Liver (tissue), 8 donors: ENCODE measurements at regions not wholly inside any gene's neighbourhood (a gene's known extent, or its start where the extent isn't known, plus 50 kb on each side); places are given as distances from the start of the nearest gene placed in this dataset.
A peak's percentile ranks its signal among the peaks of the same experiment; 100 is the strongest.

Experiments
- DNase-seq: peaks from one replicate; pipeline ENCODE4 v3.0.0-alpha.2; 2017; ENCODE audit warnings: low spot score
- H3K27ac ChIP-seq, 2 donors: one replicate each; pipeline ENCODE4 v1.7.0; 2013; ENCODE audit warnings: inconsistent platforms in 2 of 2, low read length in 2 of 2, control low read depth in 1 of 2, low read depth in 1 of 2, mild to moderate bottlenecking in 1 of 2
- H3K27me3 ChIP-seq, 4 donors: one replicate each; pipeline versions ENCODE4 v1.6.1 to v1.7.0; 2013; ENCODE audit warnings: low read length in 3 of 4, inconsistent platforms in 1 of 4, mild to moderate bottlenecking in 1 of 4, moderate library complexity in 1 of 4; ENCODE audit not compliant: control insufficient read depth in 4 of 4, insufficient read depth in 4 of 4
- H3K36me3 ChIP-seq, 4 donors: one replicate each; pipeline versions ENCODE4 v1.6.1 to v1.7.0; 2013; ENCODE audit warnings: low read length in 3 of 4, mild to moderate bottlenecking in 3 of 4, low read depth in 1 of 4, moderate library complexity in 1 of 4; ENCODE audit not compliant: control insufficient read depth in 4 of 4, insufficient read depth in 3 of 4
- H3K4me1 ChIP-seq, 4 donors: one replicate each; pipeline versions ENCODE4 v1.6.1 to v1.7.0; 2013; ENCODE audit warnings: low read length in 3 of 4, mild to moderate bottlenecking in 3 of 4, moderate library complexity in 1 of 4; ENCODE audit not compliant: control insufficient read depth in 4 of 4, insufficient read depth in 4 of 4
- H3K4me3 ChIP-seq, 3 donors: one replicate each; pipeline versions ENCODE4 v1.6.1 to v1.7.0; 2013; ENCODE audit warnings: low read length in 3 of 3, control low read depth in 1 of 3, low read depth in 1 of 3, mild to moderate bottlenecking in 1 of 3
- H3K9ac ChIP-seq, 2 donors: one replicate each; pipeline ENCODE4 v1.7.0; 2013; ENCODE audit warnings: low read length in 2 of 2, mild to moderate bottlenecking in 2 of 2, moderate library complexity in 2 of 2, control low read depth in 1 of 2, low read depth in 1 of 2
- H3K9me3 ChIP-seq, 4 donors: one replicate each; pipeline versions ENCODE4 v1.6.1 to v1.7.0; 2013; ENCODE audit warnings: low read length in 3 of 4; ENCODE audit not compliant: control insufficient read depth in 4 of 4
- CTCF ChIP-seq: fragments of 150-350 bp; IDR thresholded peaks from 2 replicates; pipeline ENCODE4 v1.5.1; 2017; ENCODE audit warnings: improper control_type of control experiment, low read depth, low read length; ENCODE audit not compliant: missing input control
- EGR1 ChIP-seq, 2 donors: IDR thresholded peaks; 2 replicates each; pipeline ENCODE4 v1.6.1; 2016 to 2018; ENCODE audit warnings: antibody characterized with exemption in 2 of 2, low read depth in 2 of 2
- FOXA1 ChIP-seq: IDR thresholded peaks from 2 replicates; pipeline ENCODE4 v1.6.1; 2016; ENCODE audit warnings: antibody characterized with exemption
- FOXA2 ChIP-seq: IDR thresholded peaks from 2 replicates; pipeline ENCODE4 v1.6.1; 2016; ENCODE audit warnings: antibody characterized with exemption
- GABPA ChIP-seq, 2 donors: IDR thresholded peaks in 1 of 2; conservative IDR thresholded peaks in 1 of 2; 2 replicates each; pipeline ENCODE4 v1.6.1; 2016; ENCODE audit warnings: antibody characterized with exemption in 2 of 2, mild to moderate bottlenecking in 1 of 2, moderate library complexity in 1 of 2
- HNF4A ChIP-seq, 2 donors: conservative IDR thresholded peaks; 2 replicates each; pipeline ENCODE4 v1.6.1; 2016; ENCODE audit warnings: antibody characterized with exemption in 2 of 2, mild to moderate bottlenecking in 2 of 2
- HNF4G ChIP-seq: IDR thresholded peaks from 2 replicates; pipeline ENCODE4 v1.6.1; 2016; ENCODE audit warnings: antibody characterized with exemption
- RXRA ChIP-seq, 2 donors: IDR thresholded peaks; 2 replicates each; pipeline ENCODE4 v1.6.1; 2017 to 2018; ENCODE audit warnings: antibody characterized with exemption in 2 of 2, mild to moderate bottlenecking in 1 of 2
- SP1 ChIP-seq: IDR thresholded peaks from 2 replicates; pipeline ENCODE4 v1.6.1; 2018; ENCODE audit warnings: antibody characterized with exemption, mild to moderate bottlenecking
- YY1 ChIP-seq: IDR thresholded peaks from 2 replicates; pipeline ENCODE4 v1.6.1; 2016; ENCODE audit warnings: antibody characterized with exemption, mild to moderate bottlenecking
- WGBS: extraction: QIAGEN DNeasy Blood & Tissue Kit; methylation state at CpG from one replicate; pipeline ENCODE4 v1.1.7; 2013; 5-methylcytosine and 5-hydroxymethylcytosine counted together
- TF ChIP-seq, protein P1 (sequence below): IDR thresholded peaks from 2 replicates; pipeline ENCODE4 v1.6.1; 2016; ENCODE audit warnings: antibody characterized with exemption
- TF ChIP-seq, protein P2 (sequence below): IDR thresholded peaks from 2 replicates; pipeline ENCODE4 v1.6.1; 2016; ENCODE audit warnings: antibody characterized with exemption, mild to moderate bottlenecking
- TF ChIP-seq, protein P3 (sequence below): IDR thresholded peaks from 2 replicates; pipeline ENCODE4 v1.6.1; 2016; ENCODE audit warnings: antibody characterized with exemption
- donor health status: healthy.
- donor health status: healthy.
- donor health status: healthy.
- donor health status: healthy.
- donor health status: healthy.

DNA sequence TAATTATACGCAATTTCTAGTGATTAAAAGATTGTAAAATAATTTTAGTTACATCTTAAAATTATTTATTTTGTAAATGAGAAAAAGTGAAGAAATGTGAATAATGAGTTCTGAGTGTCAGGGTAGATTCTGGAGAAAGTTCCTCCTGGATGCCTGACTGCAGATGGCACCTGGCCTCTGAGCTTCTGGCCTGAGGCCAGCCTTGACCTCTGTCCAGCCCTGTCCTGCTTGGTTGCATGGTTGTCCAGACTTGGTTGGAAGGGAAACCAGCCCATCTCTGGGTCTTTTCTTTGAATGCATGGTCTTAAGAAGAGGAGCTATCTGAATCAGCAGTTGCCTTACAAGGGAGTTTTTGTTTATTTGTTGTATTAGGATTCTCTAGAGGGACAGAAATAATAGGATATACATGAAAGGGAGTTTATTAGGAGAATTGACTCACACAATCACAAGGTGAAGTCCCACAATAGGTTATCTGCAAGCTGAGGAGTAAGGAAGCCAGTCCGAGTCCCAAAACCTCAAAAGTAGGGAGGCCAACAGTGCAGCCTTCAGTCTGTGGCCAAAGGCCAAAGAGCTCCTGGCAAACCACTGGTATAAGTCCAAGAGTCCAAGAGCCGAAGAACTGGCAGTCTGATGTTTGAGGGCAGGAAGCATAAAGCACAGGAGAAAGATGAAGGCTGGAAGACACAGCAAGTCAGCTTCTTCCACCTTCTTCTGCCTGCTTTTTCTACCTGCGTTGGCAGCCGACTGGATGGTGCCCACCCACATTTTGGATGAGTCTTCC lies 385.8 kb downstream of the ZNF536 start:
- no peak for TF ChIP-seq FOXA1
- TF ChIP-seq GABPA (IDR thresholded peaks at IDR 0.05 in 1 of 2, conservative IDR thresholded peaks at IDR 0.05 in 1 of 2): no peak
- TF ChIP-seq HNF4A (conservative IDR thresholded peaks at IDR 0.05): peak; percentile 76 to 86
- TF ChIP-seq YY1: no peak
- TF ChIP-seq RXRA (IDR thresholded peaks at IDR 0.05): no peak
- TF ChIP-seq, protein P1, sequence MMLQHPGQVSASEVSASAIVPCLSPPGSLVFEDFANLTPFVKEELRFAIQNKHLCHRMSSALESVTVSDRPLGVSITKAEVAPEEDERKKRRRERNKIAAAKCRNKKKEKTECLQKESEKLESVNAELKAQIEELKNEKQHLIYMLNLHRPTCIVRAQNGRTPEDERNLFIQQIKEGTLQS: no peak
- 69% methylated on average over 5 of the region's 5 CpGs for WGBS

GRCh38 chr19:30757104-30757836 lies 385.1 kb downstream of the ZNF536 start:
- Histone ChIP-seq H3K4me1 (peaks cover 0 to 8% (median 0%) of the 10 kb centered on the region in 4 donors), H3K36me3 (no peaks in the 10 kb centered on the region), H3K27me3 (peaks cover 0 to 3% (median 0%) of the 10 kb centered on the region in 4 donors), H3K9me3 (no peaks in the 10 kb centered on the region), H3K27ac (no peak overlapping the region), H3K9ac (no peak overlapping the region), H3K4me3 (no peak overlapping the region)
- no peak for DNase-seq
- WGBS: 66% methylated on average over 10 of the region's 10 CpGs
- no peak for TF ChIP-seq FOXA1
- no peak for TF ChIP-seq HNF4G
- no peak for TF ChIP-seq FOXA2
- no peak for TF ChIP-seq GABPA (IDR thresholded peaks at IDR 0.05 in 1 of 2, conservative IDR thresholded peaks at IDR 0.05 in 1 of 2)

More for the DNA sequence above, 385.8 kb downstream of the ZNF536 start:
- H3K36me3 ChIP-seq: no peaks in the 10 kb centered on the region
- no peak overlapping the region for H3K4me3 ChIP-seq
- peaks cover 0 to 3% (median 0%) of the 10 kb centered on the region in 4 donors for H3K27me3 ChIP-seq
- H3K9ac ChIP-seq: no peak overlapping the region
- H3K4me1 ChIP-seq: peaks cover 0 to 8% (median 0%) of the 10 kb centered on the region in 4 donors
- H3K27ac ChIP-seq: no peak overlapping the region
- DNase-seq: no peak
- no peaks in the 10 kb centered on the region for H3K9me3 ChIP-seq

- Histone ChIP-seq H3K36me3 (no peaks in the 10 kb centered on the region), H3K27me3 (peaks cover 0 to 3% (median 0%) of the 10 kb centered on the region in 4 donors), H3K9me3 (peaks cover 0 to 5% (median 2%) of the 10 kb centered on the region in 4 donors), H3K4me3 (no peak overlapping the region), H3K9ac (no peak overlapping the region), H3K27ac (no peak overlapping the region), H3K4me1 (peaks cover 0 to 8% (median 0%) of the 10 kb centered on the region in 4 donors)
- TF ChIP-seq SP1 (no peak), GABPA (IDR thresholded peaks at IDR 0.05 in 1 of 2, conservative IDR thresholded peaks at IDR 0.05 in 1 of 2) (no peak)
- DNase-seq: no peak
- 92% methylated on average over 7 of the region's 7 CpGs for WGBS
Measured at GRCh38 chr19:30755581-30755980, 383.4 kb downstream of the ZNF536 start.

GRCh38 chr19:30754162-30754561 lies 382.0 kb downstream of the ZNF536 start:
- H3K4me1 ChIP-seq: peaks cover 0 to 8% (median 0%) of the 10 kb centered on the region in 4 donors
- DNase-seq: no peak
- no peak overlapping the region for H3K4me3 ChIP-seq
- H3K9ac ChIP-seq: no peak overlapping the region
- H3K9me3 ChIP-seq: peaks cover 4 to 17% (median 12%) of the 10 kb centered on the region in 4 donors
- WGBS: 70% methylated on average over 1 of the region's 1 CpG
- no peak overlapping the region for H3K27ac ChIP-seq
- H3K27me3 ChIP-seq: peaks cover 0 to 3% (median 0%) of the 10 kb centered on the region in 4 donors
- H3K36me3 ChIP-seq: no peaks in the 10 kb centered on the region
- TF ChIP-seq CTCF: no peak
- no peak for TF ChIP-seq HNF4A (conservative IDR thresholded peaks at IDR 0.05)
- TF ChIP-seq FOXA2: no peak
- no peak for TF ChIP-seq YY1
- TF ChIP-seq, protein P1: no peak
- TF ChIP-seq EGR1 (IDR thresholded peaks at IDR 0.05; ENCODE audit: low read depth in 2 of 2): no peak
- TF ChIP-seq, protein P2, sequence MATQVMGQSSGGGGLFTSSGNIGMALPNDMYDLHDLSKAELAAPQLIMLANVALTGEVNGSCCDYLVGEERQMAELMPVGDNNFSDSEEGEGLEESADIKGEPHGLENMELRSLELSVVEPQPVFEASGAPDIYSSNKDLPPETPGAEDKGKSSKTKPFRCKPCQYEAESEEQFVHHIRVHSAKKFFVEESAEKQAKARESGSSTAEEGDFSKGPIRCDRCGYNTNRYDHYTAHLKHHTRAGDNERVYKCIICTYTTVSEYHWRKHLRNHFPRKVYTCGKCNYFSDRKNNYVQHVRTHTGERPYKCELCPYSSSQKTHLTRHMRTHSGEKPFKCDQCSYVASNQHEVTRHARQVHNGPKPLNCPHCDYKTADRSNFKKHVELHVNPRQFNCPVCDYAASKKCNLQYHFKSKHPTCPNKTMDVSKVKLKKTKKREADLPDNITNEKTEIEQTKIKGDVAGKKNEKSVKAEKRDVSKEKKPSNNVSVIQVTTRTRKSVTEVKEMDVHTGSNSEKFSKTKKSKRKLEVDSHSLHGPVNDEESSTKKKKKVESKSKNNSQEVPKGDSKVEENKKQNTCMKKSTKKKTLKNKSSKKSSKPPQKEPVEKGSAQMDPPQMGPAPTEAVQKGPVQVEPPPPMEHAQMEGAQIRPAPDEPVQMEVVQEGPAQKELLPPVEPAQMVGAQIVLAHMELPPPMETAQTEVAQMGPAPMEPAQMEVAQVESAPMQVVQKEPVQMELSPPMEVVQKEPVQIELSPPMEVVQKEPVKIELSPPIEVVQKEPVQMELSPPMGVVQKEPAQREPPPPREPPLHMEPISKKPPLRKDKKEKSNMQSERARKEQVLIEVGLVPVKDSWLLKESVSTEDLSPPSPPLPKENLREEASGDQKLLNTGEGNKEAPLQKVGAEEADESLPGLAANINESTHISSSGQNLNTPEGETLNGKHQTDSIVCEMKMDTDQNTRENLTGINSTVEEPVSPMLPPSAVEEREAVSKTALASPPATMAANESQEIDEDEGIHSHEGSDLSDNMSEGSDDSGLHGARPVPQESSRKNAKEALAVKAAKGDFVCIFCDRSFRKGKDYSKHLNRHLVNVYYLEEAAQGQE: no peak
- TF ChIP-seq, protein P3, sequence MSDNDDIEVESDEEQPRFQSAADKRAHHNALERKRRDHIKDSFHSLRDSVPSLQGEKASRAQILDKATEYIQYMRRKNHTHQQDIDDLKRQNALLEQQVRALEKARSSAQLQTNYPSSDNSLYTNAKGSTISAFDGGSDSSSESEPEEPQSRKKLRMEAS: no peak
- no peak for TF ChIP-seq FOXA1
- TF ChIP-seq GABPA (IDR thresholded peaks at IDR 0.05 in 1 of 2, conservative IDR thresholded peaks at IDR 0.05 in 1 of 2): no peak
